Activated naive CD8-positive, alpha-beta T cell treated with anti-CD3 and anti-CD28 coated beads for 36 hours (primary cell): ENCODE measurements at regions not wholly inside any gene's neighbourhood (a gene's known extent, or its start where the extent isn't known, plus 50 kb on each side); places are given as distances from the start of the nearest gene placed in this dataset.
"Not testable (repeated sequence)": the region's sequence is repeated elsewhere in the genome, so short reads cannot be mapped to it uniquely, and the experiment has no call there.

Source experiments
- DNase-seq: peaks from one replicate; pipeline ENCODE4 v3.0.0; 2021
- H3K27ac Mint-ChIP-seq: one replicate; pipeline ENCODE4 v1.8.0; 2022; ENCODE audit warnings: mild to moderate bottlenecking, moderate library complexity, mixed read lengths
- H3K27me3 Mint-ChIP-seq: one replicate; pipeline ENCODE4 v1.8.0; 2022; ENCODE audit warnings: mild to moderate bottlenecking, mixed read lengths
- H3K36me3 Mint-ChIP-seq: one replicate; pipeline ENCODE4 v1.8.0; 2021; ENCODE audit warnings: mild to moderate bottlenecking, mixed read lengths
- H3K4me1 Mint-ChIP-seq: one replicate; pipeline ENCODE4 v1.8.0; 2021; ENCODE audit warnings: mixed read lengths
- H3K4me3 Mint-ChIP-seq: one replicate; pipeline ENCODE4 v1.8.0; 2022; ENCODE audit warnings: mild to moderate bottlenecking, moderate library complexity, mixed read lengths
- H3K9me3 Mint-ChIP-seq: one replicate; pipeline ENCODE4 v1.8.0; 2022; ENCODE audit warnings: mixed read lengths

GRCh38 chr3:88690287-88690686 lies 417.1 kb upstream of the EPHA3 start:
- no peaks in the 10 kb centered on the region for H3K36me3 Mint-ChIP-seq
- no peaks in the 10 kb centered on the region for H3K9me3 Mint-ChIP-seq
- no peak overlapping the region for H3K4me3 Mint-ChIP-seq
- H3K27me3 Mint-ChIP-seq: no peaks in the 10 kb centered on the region
- H3K4me1 Mint-ChIP-seq: no peaks in the 10 kb centered on the region
- H3K27ac Mint-ChIP-seq: no peak overlapping the region
- no peak for DNase-seq

- Mint-ChIP-seq H3K9me3 (no peaks in the 10 kb centered on the region), H3K27me3 (no peaks in the 10 kb centered on the region), H3K4me3 (no peak overlapping the region), H3K36me3 (no peaks in the 10 kb centered on the region), H3K4me1 (no peaks in the 10 kb centered on the region), H3K27ac (no peak overlapping the region)
- no peak for DNase-seq
Measured at GRCh38 chr3:88691081-88691480, 416.3 kb upstream of the EPHA3 start.

- no peak for DNase-seq
- Mint-ChIP-seq H3K4me3 (no peak overlapping the region), H3K27ac (no peak overlapping the region), H3K4me1 (no peaks in the 10 kb centered on the region), H3K27me3 (no peaks in the 10 kb centered on the region), H3K36me3 (no peaks in the 10 kb centered on the region), H3K9me3 (no peaks in the 10 kb centered on the region)
Measured at GRCh38 chr3:88703501-88704059, 403.8 kb upstream of the EPHA3 start.

GRCh38 chr3:88704338-88704737 lies 403.1 kb upstream of the EPHA3 start:
- H3K27me3 Mint-ChIP-seq: no peaks in the 10 kb centered on the region
- no peaks in the 10 kb centered on the region for H3K36me3 Mint-ChIP-seq
- no peaks in the 10 kb centered on the region for H3K9me3 Mint-ChIP-seq

GRCh38 chr3:88707837-88708236 lies 399.6 kb upstream of the EPHA3 start:
- no peaks in the 10 kb centered on the region for H3K27me3 Mint-ChIP-seq
- H3K4me3 Mint-ChIP-seq: no peak overlapping the region
- H3K9me3 Mint-ChIP-seq: no peaks in the 10 kb centered on the region
- H3K4me1 Mint-ChIP-seq: no peaks in the 10 kb centered on the region
- no peak overlapping the region for H3K27ac Mint-ChIP-seq
- no peaks in the 10 kb centered on the region for H3K36me3 Mint-ChIP-seq
- no peak for DNase-seq

More at GRCh38 chr3:88704338-88704737, 403.1 kb upstream of the EPHA3 start:
- Mint-ChIP-seq H3K27ac (no peak overlapping the region), H3K4me1 (no peaks in the 10 kb centered on the region), H3K4me3 (no peak overlapping the region)
- no peak for DNase-seq

GRCh38 chr3:88712552-88712951 lies 394.9 kb upstream of the EPHA3 start:
- peaks cover 3% of the 10 kb centered on the region for H3K9me3 Mint-ChIP-seq
- H3K27me3 Mint-ChIP-seq: no peaks in the 10 kb centered on the region
- no peak overlapping the region for H3K27ac Mint-ChIP-seq
- no peaks in the 10 kb centered on the region for H3K4me1 Mint-ChIP-seq
- no peak for DNase-seq
- no peaks in the 10 kb centered on the region for H3K36me3 Mint-ChIP-seq
- no peak overlapping the region for H3K4me3 Mint-ChIP-seq

GRCh38 chr3:88713233-88713691 lies 394.2 kb upstream of the EPHA3 start:
- no peaks in the 10 kb centered on the region for H3K4me1 Mint-ChIP-seq
- no peaks in the 10 kb centered on the region for H3K36me3 Mint-ChIP-seq
- H3K9me3 Mint-ChIP-seq: peaks cover 3% of the 10 kb centered on the region
- no peak for DNase-seq
- no peaks in the 10 kb centered on the region for H3K27me3 Mint-ChIP-seq
- H3K27ac Mint-ChIP-seq: no peak overlapping the region
- H3K4me3 Mint-ChIP-seq: no peak overlapping the region

- peaks cover 3% of the 10 kb centered on the region for H3K9me3 Mint-ChIP-seq
- H3K4me1 Mint-ChIP-seq: no peaks in the 10 kb centered on the region
- H3K4me3 Mint-ChIP-seq: no peak overlapping the region
- H3K27ac Mint-ChIP-seq: no peak overlapping the region
- no peaks in the 10 kb centered on the region for H3K27me3 Mint-ChIP-seq
- no peak for DNase-seq
- no peaks in the 10 kb centered on the region for H3K36me3 Mint-ChIP-seq
Measured at GRCh38 chr3:88725440-88726165, 381.8 kb upstream of the EPHA3 start.

GRCh38 chr3:88732186-88732585 lies 375.2 kb upstream of the EPHA3 start:
- Mint-ChIP-seq H3K27me3 (no peaks in the 10 kb centered on the region), H3K27ac (no peak overlapping the region), H3K4me3 (no peak overlapping the region), H3K9me3 (peaks cover 4% of the 10 kb centered on the region), H3K4me1 (no peaks in the 10 kb centered on the region), H3K36me3 (no peaks in the 10 kb centered on the region)
- no peak for DNase-seq

GRCh38 chr3:88742106-88742505 lies 365.3 kb upstream of the EPHA3 start:
- H3K27ac Mint-ChIP-seq: no peak overlapping the region
- no peaks in the 10 kb centered on the region for H3K27me3 Mint-ChIP-seq
- H3K4me1 Mint-ChIP-seq: no peaks in the 10 kb centered on the region
- DNase-seq: no peak
- no peaks in the 10 kb centered on the region for H3K9me3 Mint-ChIP-seq
- no peaks in the 10 kb centered on the region for H3K36me3 Mint-ChIP-seq
- no peak overlapping the region for H3K4me3 Mint-ChIP-seq

- DNase-seq: no peak
- no peak overlapping the region for H3K27ac Mint-ChIP-seq
- no peak overlapping the region for H3K4me3 Mint-ChIP-seq
- no peaks in the 10 kb centered on the region for H3K4me1 Mint-ChIP-seq
- no peaks in the 10 kb centered on the region for H3K36me3 Mint-ChIP-seq
- H3K9me3 Mint-ChIP-seq: no peaks in the 10 kb centered on the region
- no peaks in the 10 kb centered on the region for H3K27me3 Mint-ChIP-seq
Measured at GRCh38 chr3:88742674-88743507, 364.5 kb upstream of the EPHA3 start.

GRCh38 chr3:88744896-88745295 lies 362.5 kb upstream of the EPHA3 start:
- no peak for DNase-seq
- H3K4me3 Mint-ChIP-seq: no peak overlapping the region
- H3K27ac Mint-ChIP-seq: no peak overlapping the region
- peaks cover 11% of the 10 kb centered on the region for H3K9me3 Mint-ChIP-seq
- no peaks in the 10 kb centered on the region for H3K36me3 Mint-ChIP-seq
- H3K4me1 Mint-ChIP-seq: no peaks in the 10 kb centered on the region
- no peaks in the 10 kb centered on the region for H3K27me3 Mint-ChIP-seq

- not testable (repeated sequence) for H3K4me3 Mint-ChIP-seq, H3K4me1 Mint-ChIP-seq, H3K27me3 Mint-ChIP-seq, DNase-seq, H3K27ac Mint-ChIP-seq, H3K36me3 Mint-ChIP-seq
- H3K9me3 Mint-ChIP-seq: peaks cover 17% of the 10 kb centered on the region
Measured at GRCh38 chr3:88747145-88747544, 360.3 kb upstream of the EPHA3 start.

GRCh38 chr3:88758676-88759075 lies 348.7 kb upstream of the EPHA3 start:
- no peak overlapping the region for H3K4me3 Mint-ChIP-seq
- no peaks in the 10 kb centered on the region for H3K36me3 Mint-ChIP-seq
- H3K27ac Mint-ChIP-seq: no peak overlapping the region
- no peaks in the 10 kb centered on the region for H3K27me3 Mint-ChIP-seq
- no peaks in the 10 kb centered on the region for H3K4me1 Mint-ChIP-seq
- no peak for DNase-seq
- H3K9me3 Mint-ChIP-seq: peaks cover 10% of the 10 kb centered on the region

GRCh38 chr3:88767746-88768145 lies 339.7 kb upstream of the EPHA3 start:
- Mint-ChIP-seq H3K36me3 (no peaks in the 10 kb centered on the region), H3K27me3 (no peaks in the 10 kb centered on the region), H3K27ac (no peak overlapping the region), H3K9me3 (peaks cover 16% of the 10 kb centered on the region), H3K4me3 (no peak overlapping the region), H3K4me1 (no peaks in the 10 kb centered on the region)
- no peak for DNase-seq
